T47D (cell line): ENCODE measurements at regions not wholly inside any gene's neighbourhood (a gene's known extent, or its start where the extent isn't known, plus 50 kb on each side); places are given as distances from the start of the nearest gene placed in this dataset.

Experiments used
- DNase-seq, 2 experiments: peaks; one replicate each; pipeline versions ENCODE4 v3.0.0 to v3.0.0-alpha.2; 2011 to 2012; ENCODE audit warnings: low read depth in 1 of 2, low spot score in 1 of 2
- JUND ChIP-seq: IDR thresholded peaks from 2 replicates; pipeline ENCODE4 v1.6.1; 2012; ENCODE audit warnings: low read depth
- in situ Hi-C: cut with HindIII; loops from 2 replicates; pipeline ENCODE4 v1.10.0; 2016; ENCODE audit warnings: low sequenced_read_pairs, low pct_unique_long_range_greater_than_20kb

GRCh38 chr4:12239897-12240636, 811.4 kb upstream of the HS3ST1 start:
- in situ Hi-C loops, result no loop called here
- DNase-seq, result no peak
- no peak for TF ChIP-seq JUND

GRCh38 chr4:12231098-12231497, 802.4 kb upstream of the HS3ST1 start:
- peak in 1 of 2 experiments; percentile 0 for DNase-seq
- no peak for TF ChIP-seq JUND
- in situ Hi-C loops, result no loop called here

GRCh38 chr4:12221031-12221430, 792.3 kb upstream of the HS3ST1 start:
- TF ChIP-seq JUND, result no peak
- in situ Hi-C loops, result no loop called here
- no peak for DNase-seq

GRCh38 chr4:12211636-12212035, 782.9 kb upstream of the HS3ST1 start:
- in situ Hi-C loops, result no loop called here
- no peak for DNase-seq
- TF ChIP-seq JUND, result no peak

GRCh38 chr4:12207396-12207795, 778.7 kb upstream of the HS3ST1 start:
- DNase-seq, result no peak
- in situ Hi-C loops, result no loop called here
- TF ChIP-seq JUND, result no peak

GRCh38 chr4:12206091-12206490, 777.4 kb upstream of the HS3ST1 start:
- DNase-seq, result no peak
- in situ Hi-C loops, result no loop called here
- TF ChIP-seq JUND, result no peak

GRCh38 chr4:12203945-12204344, 775.3 kb upstream of the HS3ST1 start:
- in situ Hi-C loops, result no loop called here
- no peak for TF ChIP-seq JUND

GRCh38 chr4:12200226-12200625, 771.5 kb upstream of the HS3ST1 start:
- in situ Hi-C loops, result no loop called here
- DNase-seq, result no peak
- TF ChIP-seq JUND, result no peak

More at GRCh38 chr4:12203945-12204344, 775.3 kb upstream of the HS3ST1 start:
- no peak for DNase-seq

- no peak for DNase-seq
- no peak for TF ChIP-seq JUND
Measured at GRCh38 chr4:12186526-12186925, 757.8 kb upstream of the HS3ST1 start.

GRCh38 chr4:12178614-12179610, 750.2 kb upstream of the HS3ST1 start:
- in situ Hi-C loops, result no loop called here
- no peak for TF ChIP-seq JUND
- no peak for DNase-seq

More at GRCh38 chr4:12186526-12186925, 757.8 kb upstream of the HS3ST1 start:
- in situ Hi-C loops, result no loop called here

- no peak for TF ChIP-seq JUND
- DNase-seq, result no peak
- in situ Hi-C loops, result no loop called here
Measured at GRCh38 chr4:12177416-12177815, 748.7 kb upstream of the HS3ST1 start.

- in situ Hi-C loops, result no loop called here
- DNase-seq, result no peak
- TF ChIP-seq JUND, result no peak
Measured at GRCh38 chr4:12173496-12173895, 744.8 kb upstream of the HS3ST1 start.
